H9 (cell line): ENCODE measurements at regions not wholly inside any gene's neighbourhood (a gene's known extent, or its start where the extent isn't known, plus 50 kb on each side); places are given as distances from the start of the nearest gene placed in this dataset.

ENCODE experiments used
- DNase-seq: peaks from one replicate; pipeline ENCODE4 v3.0.0-alpha.2; 2017
- H2AFZ ChIP-seq: one replicate; pipeline ENCODE4 v1.6.1; 2013; ENCODE audit warnings: mild to moderate bottlenecking, low read length, control low read depth, moderate library complexity
- H2AK5ac ChIP-seq: 2 replicates; pipeline ENCODE4 v1.6.1; 2013; ENCODE audit warnings: low read length, control low read depth, mixed read lengths; ENCODE audit not compliant: insufficient read length
- H2BK120ac ChIP-seq: one replicate; pipeline ENCODE4 v1.6.1; 2013; ENCODE audit warnings: low read depth, mild to moderate bottlenecking, low read length, control low read depth, inconsistent platforms; ENCODE audit not compliant: poor library complexity, severe bottlenecking
- H2BK12ac ChIP-seq: 2 replicates; pipeline ENCODE4 v1.6.1; 2013; ENCODE audit warnings: low read length, control low read depth, mixed read lengths, low read depth; ENCODE audit not compliant: insufficient read length
- H2BK15ac ChIP-seq: 2 replicates; pipeline ENCODE4 v1.6.1; 2013; ENCODE audit warnings: low read depth, low read length, control low read depth
- H2BK20ac ChIP-seq: one replicate; pipeline ENCODE4 v1.6.1; 2013; ENCODE audit warnings: low read depth, mild to moderate bottlenecking, low read length, control low read depth, inconsistent platforms; ENCODE audit not compliant: poor library complexity, severe bottlenecking
- H2BK5ac ChIP-seq: 2 replicates; pipeline ENCODE4 v1.6.1; 2013; ENCODE audit warnings: low read length, control low read depth, mixed read lengths; ENCODE audit not compliant: insufficient read length
- H3K14ac ChIP-seq: 2 replicates; pipeline ENCODE4 v1.6.1; 2013; ENCODE audit warnings: low read length, control low read depth; ENCODE audit not compliant: insufficient read depth
- H3K18ac ChIP-seq: 2 replicates; pipeline ENCODE4 v1.6.1; 2013; ENCODE audit warnings: low read depth, mild to moderate bottlenecking, mixed read lengths, low read length, control low read depth; ENCODE audit not compliant: insufficient read length
- H3K23ac ChIP-seq: 2 replicates; pipeline ENCODE4 v1.6.1; 2013; ENCODE audit warnings: low read length, control low read depth, mixed read lengths, low read depth; ENCODE audit not compliant: insufficient read length
- H3K23me2 ChIP-seq: 2 replicates; pipeline ENCODE4 v1.6.1; 2013; ENCODE audit warnings: low read depth, mild to moderate bottlenecking, mixed read lengths, low read length, control low read depth; ENCODE audit not compliant: insufficient read length, poor library complexity, severe bottlenecking
- H3K27ac ChIP-seq: 2 replicates; pipeline ENCODE4 v1.5.1; 2013; ENCODE audit warnings: low read length, control low read depth, mixed read lengths, low read depth; ENCODE audit not compliant: insufficient read length
- H3K27me3 ChIP-seq: 2 replicates; pipeline ENCODE4 v1.6.1; 2013; ENCODE audit warnings: low read length, control low read depth, inconsistent platforms; ENCODE audit not compliant: insufficient read depth
- H3K4ac ChIP-seq: 2 replicates; pipeline ENCODE4 v1.6.1; 2013; ENCODE audit warnings: low read depth, mild to moderate bottlenecking, control low read depth, inconsistent platforms, low read length, moderate library complexity
- H3K4me1 ChIP-seq: 2 replicates; pipeline ENCODE4 v1.6.1; 2013; ENCODE audit warnings: low read length, control low read depth, inconsistent platforms; ENCODE audit not compliant: insufficient read depth
- H3K4me2 ChIP-seq: 2 replicates; pipeline ENCODE4 v1.6.1; 2013; ENCODE audit warnings: low read length, control low read depth, mixed read lengths; ENCODE audit not compliant: insufficient read length, insufficient read depth
- H3K56ac ChIP-seq: 2 replicates; pipeline ENCODE4 v1.6.1; 2013; ENCODE audit warnings: low read depth, mild to moderate bottlenecking, mixed read lengths, low read length, control low read depth; ENCODE audit not compliant: insufficient read length
- H3K79me1 ChIP-seq: 2 replicates; pipeline ENCODE4 v1.6.1; 2013; ENCODE audit warnings: low read depth, mild to moderate bottlenecking, moderate library complexity, low read length, control low read depth, inconsistent platforms; ENCODE audit not compliant: insufficient read depth, poor library complexity, severe bottlenecking
- H3K79me2 ChIP-seq: 2 replicates; pipeline ENCODE4 v1.6.1; 2013; ENCODE audit warnings: low read length, control low read depth, inconsistent platforms; ENCODE audit not compliant: insufficient read depth
- H3K9ac ChIP-seq: 2 replicates; pipeline ENCODE4 v1.6.1; 2013; ENCODE audit warnings: low read length, control low read depth, mixed read lengths; ENCODE audit not compliant: insufficient read length; ENCODE audit errors: extremely low read depth
- H3K9me3 ChIP-seq: one replicate; pipeline ENCODE4 v1.6.1; 2013; ENCODE audit warnings: low read depth, low read length, inconsistent platforms; ENCODE audit not compliant: control insufficient read depth
- H3T11ph ChIP-seq: one replicate; pipeline ENCODE4 v1.6.1; 2013; ENCODE audit warnings: mild to moderate bottlenecking, low read length, control low read depth, inconsistent platforms
- H4K20me1 ChIP-seq: one replicate; pipeline ENCODE4 v1.6.1; 2013; ENCODE audit not compliant: control insufficient read depth, insufficient read length, insufficient read depth
- H4K5ac ChIP-seq: 2 replicates; pipeline ENCODE4 v1.6.1; 2013; ENCODE audit warnings: low read depth, mild to moderate bottlenecking, mixed read lengths, low read length, control low read depth; ENCODE audit not compliant: insufficient read length
- H4K8ac ChIP-seq: replicated peaks from 2 replicates; pipeline ENCODE4 v1.6.1; 2013; ENCODE audit warnings: low read length, control low read depth, mixed read lengths, low read depth; ENCODE audit not compliant: insufficient read length
- H4K91ac ChIP-seq: 2 replicates; pipeline ENCODE4 v1.6.1; 2013; ENCODE audit warnings: low read depth, mild to moderate bottlenecking, moderate library complexity, mixed read lengths, low read length, control low read depth; ENCODE audit not compliant: insufficient read length
- H3K27ac Mint-ChIP-seq, 3 experiments: 2 replicates in 2 of 3; 3 replicates in 1 of 3; pipeline ENCODE4 v1.8.0; 2020 to 2021; ENCODE audit warnings: mixed read lengths in 3 of 3, mild to moderate bottlenecking in 1 of 3, moderate library complexity in 1 of 3
- H3K27me3 Mint-ChIP-seq: 2 replicates; pipeline ENCODE4 v1.8.0; 2021; ENCODE audit warnings: low read depth, mild to moderate bottlenecking, moderate library complexity, mixed read lengths
- H3K36me3 Mint-ChIP-seq, 3 experiments: 2 replicates in 2 of 3; 3 replicates in 1 of 3; pipeline ENCODE4 v1.8.0; 2020 to 2021; ENCODE audit warnings: low read depth in 3 of 3, mixed read lengths in 3 of 3; ENCODE audit not compliant: insufficient read depth in 1 of 3
- H3K4me1 Mint-ChIP-seq, 2 experiments: 2 replicates each; pipeline ENCODE4 v1.8.0; 2020; ENCODE audit warnings: mixed read lengths in 2 of 2
- H3K4me3 Mint-ChIP-seq, 2 experiments: 2 replicates in 1 of 2; 3 replicates in 1 of 2; pipeline ENCODE4 v1.8.0; 2020 to 2021; ENCODE audit warnings: mild to moderate bottlenecking in 2 of 2, mixed read lengths in 2 of 2, moderate library complexity in 1 of 2
- H3K9me3 Mint-ChIP-seq, 2 experiments: 2 replicates in 1 of 2; 3 replicates in 1 of 2; pipeline ENCODE4 v1.8.0; 2020; ENCODE audit warnings: mild to moderate bottlenecking in 2 of 2, mixed read lengths in 2 of 2, moderate library complexity in 1 of 2
- WGBS: extraction: QIAGEN DNeasy Blood & Tissue Kit; methylation state at CpG from one replicate; pipeline ENCODE4 v1.1.7; 2013; ENCODE audit warnings: missing lambda C conversion rate, low lambda C conversion rate, mixed read lengths; ENCODE audit not compliant: insufficient read length; ENCODE audit errors: extremely low coverage; 5-methylcytosine and 5-hydroxymethylcytosine counted together
- TF ChIP-seq, protein P1 (sequence below): fragments of 200-600 bp; sonication (generic); conservative IDR thresholded peaks from 3 replicates; pipeline ENCODE4 v1.8.0; 2021; ENCODE audit warnings: antibody characterized with exemption, mild to moderate bottlenecking

GRCh38 chr20:60573003-60573680 is 614.9 kb downstream of the CDH26 start:
- no peak overlapping the region for H3T11ph ChIP-seq
- H3K79me1 ChIP-seq, result no peaks in the 10 kb centered on the region
- no peaks in the 10 kb centered on the region for H3K27me3 ChIP-seq
- H4K20me1 ChIP-seq, result no peaks in the 10 kb centered on the region
- H3K27me3 Mint-ChIP-seq, result no peaks in the 10 kb centered on the region
- no peak overlapping the region for H3K4ac ChIP-seq
- peaks cover under 1 to 6% of the 10 kb centered on the region in 2 experiments; a peak in 2 of 5 replicates for H3K9me3 Mint-ChIP-seq
- H2BK12ac ChIP-seq, result no peak overlapping the region
- H3K23ac ChIP-seq, result no peak overlapping the region
- H2AK5ac ChIP-seq, result no peak overlapping the region
- no peak overlapping the region for H4K8ac ChIP-seq
- H3K18ac ChIP-seq, result no peak overlapping the region
- H3K9me3 ChIP-seq, result no peaks in the 10 kb centered on the region
- H3K14ac ChIP-seq, result no peak overlapping the region
- H3K9ac ChIP-seq, result no peak overlapping the region
- H2BK5ac ChIP-seq, result no peak overlapping the region
- H2BK15ac ChIP-seq, result no peak overlapping the region
- H3K4me1 ChIP-seq, result no peaks in the 10 kb centered on the region; the same call in 1 of the 2 replicates
- no peak overlapping the region for H3K27ac ChIP-seq
- no peak overlapping the region for H3K27ac Mint-ChIP-seq
- no peak overlapping the region for H3K4me2 ChIP-seq
- no peak overlapping the region for H2AFZ ChIP-seq
- no CpG with 5 or more reads among the region's 4 CpGs for WGBS
- peaks cover 0 to 7% (median 2%) of the 10 kb centered on the region in 3 experiments; a peak in 4 of 7 replicates for H3K36me3 Mint-ChIP-seq
- DNase-seq, result no peak
- no peak overlapping the region for H2BK20ac ChIP-seq
- no peak overlapping the region for H4K91ac ChIP-seq
- H3K56ac ChIP-seq, result no peak overlapping the region
- no peaks in the 10 kb centered on the region for H3K4me1 Mint-ChIP-seq
- H4K5ac ChIP-seq, result no peak overlapping the region
- TF ChIP-seq, protein P1, sequence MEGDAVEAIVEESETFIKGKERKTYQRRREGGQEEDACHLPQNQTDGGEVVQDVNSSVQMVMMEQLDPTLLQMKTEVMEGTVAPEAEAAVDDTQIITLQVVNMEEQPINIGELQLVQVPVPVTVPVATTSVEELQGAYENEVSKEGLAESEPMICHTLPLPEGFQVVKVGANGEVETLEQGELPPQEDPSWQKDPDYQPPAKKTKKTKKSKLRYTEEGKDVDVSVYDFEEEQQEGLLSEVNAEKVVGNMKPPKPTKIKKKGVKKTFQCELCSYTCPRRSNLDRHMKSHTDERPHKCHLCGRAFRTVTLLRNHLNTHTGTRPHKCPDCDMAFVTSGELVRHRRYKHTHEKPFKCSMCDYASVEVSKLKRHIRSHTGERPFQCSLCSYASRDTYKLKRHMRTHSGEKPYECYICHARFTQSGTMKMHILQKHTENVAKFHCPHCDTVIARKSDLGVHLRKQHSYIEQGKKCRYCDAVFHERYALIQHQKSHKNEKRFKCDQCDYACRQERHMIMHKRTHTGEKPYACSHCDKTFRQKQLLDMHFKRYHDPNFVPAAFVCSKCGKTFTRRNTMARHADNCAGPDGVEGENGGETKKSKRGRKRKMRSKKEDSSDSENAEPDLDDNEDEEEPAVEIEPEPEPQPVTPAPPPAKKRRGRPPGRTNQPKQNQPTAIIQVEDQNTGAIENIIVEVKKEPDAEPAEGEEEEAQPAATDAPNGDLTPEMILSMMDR, result no peak
- no peak overlapping the region for H2BK120ac ChIP-seq
- H3K79me2 ChIP-seq, result no peaks in the 10 kb centered on the region
- H3K4me3 Mint-ChIP-seq, result no peak overlapping the region
- no peaks in the 10 kb centered on the region for H3K23me2 ChIP-seq
